HG03280 (cell line): ENCODE measurements at regions not wholly inside any gene's neighbourhood (a gene's known extent, or its start where the extent isn't known, plus 50 kb on each side); places are given as distances from the start of the nearest gene placed in this dataset.
"Not testable (repeated sequence)": the region's sequence is repeated elsewhere in the genome, so short reads cannot be mapped to it uniquely, and the experiment has no call there.

ENCODE experiments used
- ATAC-seq: cut with Tn5 transposase; IDR thresholded peaks from one replicate; pipeline ENCODE4 v1.9.1; 2021; ENCODE audit warnings: mild to moderate bottlenecking, moderate library complexity; ENCODE audit not compliant: unreplicated experiment

GRCh38 chr7:125299003-125299765, 369.6 kb upstream of the POT1 start:
- no peak for ATAC-seq

- ATAC-seq, result no peak
Observed at GRCh38 chr7:125279961-125280360, 350.3 kb upstream of the POT1 start.

DNA sequence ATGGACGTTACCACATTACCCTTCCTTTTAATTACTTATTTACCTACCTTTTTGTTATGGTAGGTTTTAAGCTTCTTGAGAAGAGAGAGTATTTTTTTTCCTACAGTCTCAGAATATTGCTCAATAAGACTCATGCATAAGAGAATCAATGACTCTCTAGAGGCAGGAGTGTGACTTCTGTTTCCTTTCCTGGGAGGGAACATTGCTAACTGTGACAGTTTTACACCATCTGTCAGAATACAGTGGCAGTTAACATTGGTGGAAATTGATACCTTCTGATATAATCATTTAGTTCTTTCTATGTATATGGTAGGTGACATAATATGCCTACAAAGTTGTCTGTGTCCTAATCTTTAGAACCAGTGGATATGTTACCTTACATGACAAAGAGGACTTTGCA, 348.7 kb upstream of the POT1 start:
- ATAC-seq, result no peak

- ATAC-seq, result not testable (repeated sequence)
Observed at GRCh38 chr7:125274742-125275141, 345.1 kb upstream of the POT1 start.

GRCh38 chr7:125264174-125264856, 334.7 kb upstream of the POT1 start:
- not testable (repeated sequence) for ATAC-seq

GRCh38 chr7:125258876-125259417, 329.3 kb upstream of the POT1 start:
- ATAC-seq, result not testable (repeated sequence)

GRCh38 chr7:125257617-125258016, 328.0 kb upstream of the POT1 start:
- ATAC-seq, result no peak

DNA sequence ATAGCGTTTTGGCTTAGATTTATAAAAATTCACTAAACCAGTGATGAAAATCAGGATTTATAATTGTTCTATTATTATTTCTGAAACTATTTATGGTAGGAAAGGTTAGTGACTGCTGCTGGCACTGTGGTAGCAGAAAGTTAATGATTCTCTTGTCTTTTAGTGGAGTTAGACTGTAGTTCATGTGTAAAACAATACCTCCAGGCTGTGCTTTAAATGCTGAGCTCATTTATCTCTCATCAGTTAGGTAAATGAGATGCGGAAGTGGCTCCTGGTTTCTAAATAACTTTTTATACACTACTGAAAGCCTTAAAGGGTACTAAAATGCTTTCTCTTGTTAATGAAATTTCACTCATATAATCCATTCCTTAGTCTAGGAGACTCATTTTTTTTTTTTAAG, 326.8 kb upstream of the POT1 start:
- no peak for ATAC-seq

DNA sequence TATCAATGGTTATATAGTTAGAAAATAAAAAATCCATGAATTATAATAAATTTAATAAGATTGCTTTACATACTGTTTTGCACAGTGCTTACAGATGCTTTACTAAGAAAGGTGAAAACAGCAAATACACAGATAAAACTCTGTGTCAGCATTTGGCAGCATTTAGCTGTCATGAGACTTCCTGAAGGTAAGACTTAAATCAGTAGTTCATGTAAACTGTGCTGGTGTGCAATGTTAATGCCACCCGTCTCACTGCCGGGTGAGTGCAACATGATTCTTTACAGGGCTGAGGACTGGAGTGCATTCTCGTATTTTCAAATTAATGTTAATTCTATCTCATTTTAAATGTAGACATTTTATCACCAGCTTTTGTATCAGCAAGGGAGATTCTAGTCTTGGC, 326.2 kb upstream of the POT1 start:
- no peak for ATAC-seq

DNA sequence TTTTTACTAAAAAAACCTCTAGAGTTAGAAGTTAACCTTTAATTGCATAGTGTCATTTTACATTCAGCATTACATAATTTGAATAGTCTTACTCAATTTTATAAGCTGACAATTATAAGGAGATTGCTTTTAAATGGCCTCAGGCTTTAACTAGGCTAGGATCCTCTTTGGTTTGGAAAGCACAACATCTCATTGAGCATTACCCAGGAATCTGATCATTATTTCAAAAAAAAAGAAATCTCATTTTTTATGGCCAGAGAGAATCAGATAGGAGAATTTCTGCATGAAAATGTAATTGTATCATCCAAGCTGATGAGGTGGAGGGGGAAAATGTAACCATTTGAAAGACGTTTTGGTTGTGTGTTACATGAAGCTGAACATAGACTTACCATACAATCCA, 324.9 kb upstream of the POT1 start:
- no peak for ATAC-seq

GRCh38 chr7:125253452-125254190, 324.0 kb upstream of the POT1 start:
- no peak for ATAC-seq

DNA sequence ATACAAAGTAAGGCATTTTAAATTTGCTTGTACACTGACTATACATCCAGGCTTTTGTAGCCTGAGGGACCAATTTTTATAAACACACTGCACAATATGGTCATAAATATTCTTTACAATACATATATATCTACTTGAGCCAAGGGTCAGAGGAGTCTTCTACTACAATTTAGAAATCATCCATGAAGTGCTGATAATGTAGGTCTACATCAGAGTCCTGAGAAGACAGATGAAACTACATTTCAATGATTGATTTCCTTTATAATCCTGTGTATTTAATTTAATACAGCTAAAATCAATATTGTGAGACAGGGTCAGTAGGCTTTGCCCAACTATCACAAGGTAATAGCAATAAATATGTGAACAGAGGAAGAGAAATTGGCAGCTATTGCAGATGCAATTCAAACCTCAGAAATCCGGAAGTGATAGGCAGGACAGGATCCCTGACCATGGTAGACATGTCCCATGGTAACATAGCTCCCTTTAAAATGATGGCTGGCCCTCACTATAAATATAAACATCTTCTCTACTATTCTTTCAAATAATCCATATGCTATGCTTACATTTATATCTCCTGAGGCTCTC, 318.0 kb upstream of the POT1 start:
- ATAC-seq, result no peak

DNA sequence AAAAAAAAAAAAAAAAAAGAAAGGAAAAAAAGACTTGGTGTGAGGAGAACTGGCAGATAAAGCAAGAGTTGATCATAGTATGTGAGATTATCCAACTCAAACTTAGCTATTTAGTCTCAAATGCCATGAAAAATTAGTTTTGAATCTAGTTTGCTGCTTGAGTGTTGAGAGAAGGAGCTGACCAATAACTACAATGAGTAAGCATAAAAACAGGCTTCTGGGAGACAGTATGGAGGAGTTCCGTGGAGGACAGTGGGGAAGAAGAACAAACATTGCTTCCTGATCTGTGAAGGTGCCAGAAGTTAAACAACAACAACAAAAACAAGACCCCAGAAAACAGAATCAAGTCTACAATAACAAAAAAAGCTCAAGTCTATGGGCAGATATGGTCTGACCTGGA, 317.1 kb upstream of the POT1 start:
- no peak for ATAC-seq

DNA sequence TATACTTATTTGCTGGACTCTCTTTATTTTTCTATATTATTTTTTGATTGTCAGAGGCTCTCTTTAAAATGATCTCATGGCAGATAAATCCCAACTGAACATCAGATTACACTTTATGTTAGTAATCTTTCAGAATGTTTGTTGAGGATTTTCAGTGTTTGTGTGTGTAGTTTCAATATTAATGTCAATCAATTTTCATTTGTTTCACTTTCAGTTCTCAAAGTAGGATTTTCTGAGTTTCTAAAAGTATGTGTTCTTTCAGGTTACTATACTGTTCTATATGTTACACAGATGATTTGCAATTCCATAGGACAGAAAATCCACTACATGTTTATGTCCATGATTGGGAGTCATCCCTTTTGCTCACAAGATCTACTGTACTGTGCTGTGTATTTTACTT, 311.9 kb upstream of the POT1 start:
- ATAC-seq, result no peak

DNA sequence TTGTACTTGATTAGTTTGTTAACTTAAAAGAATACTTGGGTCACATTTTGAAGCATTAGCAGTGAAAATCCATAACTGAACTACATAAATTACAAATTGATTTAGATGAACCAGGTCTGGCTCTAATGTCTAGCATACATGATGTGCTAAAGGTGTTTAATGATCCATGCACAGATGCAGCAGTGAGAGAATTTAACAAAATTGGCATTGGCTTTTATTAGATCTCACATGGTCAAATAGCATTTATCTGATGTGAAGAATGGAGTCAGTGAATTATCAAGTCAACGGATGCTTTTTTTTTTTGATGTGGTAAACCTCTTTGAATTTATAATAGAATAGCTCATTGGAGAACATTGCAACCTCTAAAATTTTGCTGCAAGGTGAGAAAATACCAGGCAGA, 293.0 kb upstream of the POT1 start:
- no peak for ATAC-seq

- no peak for ATAC-seq
Observed at GRCh38 chr7:125218076-125218475, 288.5 kb upstream of the POT1 start.

GRCh38 chr7:125201002-125201401, 271.4 kb upstream of the POT1 start:
- no peak for ATAC-seq

DNA sequence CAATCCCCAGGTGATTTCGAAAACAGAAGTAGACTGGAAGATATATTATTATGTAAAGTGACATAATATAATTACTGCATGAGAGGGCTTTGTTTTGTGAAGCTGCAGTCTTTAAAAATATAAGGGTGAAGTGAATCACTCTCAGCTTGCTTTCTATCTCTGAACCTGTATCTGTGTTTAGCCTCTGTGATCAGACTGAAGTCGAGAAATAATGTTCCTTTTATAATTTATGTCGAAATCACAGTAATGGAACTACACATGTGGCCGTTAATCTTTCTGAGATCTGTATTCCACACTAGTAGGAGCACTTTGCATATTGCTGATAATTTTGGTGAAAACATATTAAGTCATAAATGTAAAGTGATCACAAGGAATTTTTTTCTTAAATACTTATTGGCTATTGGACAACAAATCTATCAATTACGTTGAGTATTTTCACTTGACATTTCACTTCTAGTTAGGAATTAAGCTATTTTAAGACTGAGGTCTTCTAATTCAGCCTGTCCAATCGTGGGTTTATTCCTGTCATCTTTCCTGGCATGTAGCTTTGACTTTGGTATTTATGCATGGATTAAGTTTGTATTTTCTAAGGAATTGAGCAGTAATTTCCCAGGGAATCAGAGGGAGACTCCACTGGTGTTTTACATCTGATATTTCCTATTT, 268.2 kb upstream of the POT1 start:
- ATAC-seq, result no peak

- ATAC-seq, result no peak
Observed at GRCh38 chr7:125195156-125195555, 265.5 kb upstream of the POT1 start.

DNA sequence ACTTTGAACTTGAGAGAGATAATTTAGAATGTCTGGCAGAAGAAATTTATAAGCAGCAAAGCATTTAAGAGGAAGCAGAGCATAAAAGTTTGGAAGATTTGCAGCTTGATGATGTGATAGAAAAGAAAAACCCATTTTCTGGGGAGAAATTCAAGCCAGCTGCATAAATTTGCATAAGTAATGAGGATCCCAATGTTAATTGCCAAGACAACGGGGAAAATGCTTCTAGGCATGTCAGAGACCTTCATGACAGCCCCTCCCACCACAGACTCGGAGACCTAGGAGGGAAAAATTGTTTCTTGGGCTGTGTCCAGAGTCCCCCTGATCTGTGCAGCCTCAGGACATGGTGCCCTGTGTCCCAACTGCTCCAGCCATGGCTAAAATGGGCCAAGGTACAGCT, 263.6 kb upstream of the POT1 start:
- no peak for ATAC-seq

GRCh38 chr7:125184801-125185200, 255.2 kb upstream of the POT1 start:
- no peak for ATAC-seq
